Glomerular endothelial cell (primary cell): ENCODE measurements at regions not wholly inside any gene's neighbourhood (a gene's known extent, or its start where the extent isn't known, plus 50 kb on each side); places are given as distances from the start of the nearest gene placed in this dataset.

Experiments used
- DNase-seq: peaks from one replicate; pipeline ENCODE4 v3.0.0-alpha.2; 2011; ENCODE audit warnings: low read depth, low spot score; ENCODE audit errors: extremely low read depth

DNA sequence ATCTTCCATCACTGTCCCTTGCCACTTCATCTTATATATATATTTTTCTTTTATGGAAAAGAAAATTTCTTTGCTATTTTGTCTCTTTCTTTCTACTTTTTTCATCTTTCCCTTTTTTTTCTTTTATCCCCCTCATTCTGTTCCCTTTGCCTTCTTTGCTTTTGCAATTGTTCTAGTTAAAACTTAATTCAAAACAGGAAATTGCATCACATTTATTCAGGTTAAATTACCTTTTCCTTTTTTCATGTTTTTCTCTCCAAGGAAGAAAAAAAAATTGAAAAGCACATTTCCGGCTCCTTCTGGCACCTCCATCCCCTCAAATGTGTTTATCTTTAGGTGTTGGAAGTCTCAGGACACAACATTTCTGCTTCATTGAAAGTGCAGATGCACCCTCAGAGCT, 176.9 kb downstream of the FGF1 start:
- DNase-seq, result no peak

- no peak for DNase-seq
These were observed 177.3 kb downstream of the FGF1 start for GRCh38 chr5:142508591-142508990.

GRCh38 chr5:142507531-142508372, 178.1 kb downstream of the FGF1 start:
- DNase-seq, result no peak

DNA sequence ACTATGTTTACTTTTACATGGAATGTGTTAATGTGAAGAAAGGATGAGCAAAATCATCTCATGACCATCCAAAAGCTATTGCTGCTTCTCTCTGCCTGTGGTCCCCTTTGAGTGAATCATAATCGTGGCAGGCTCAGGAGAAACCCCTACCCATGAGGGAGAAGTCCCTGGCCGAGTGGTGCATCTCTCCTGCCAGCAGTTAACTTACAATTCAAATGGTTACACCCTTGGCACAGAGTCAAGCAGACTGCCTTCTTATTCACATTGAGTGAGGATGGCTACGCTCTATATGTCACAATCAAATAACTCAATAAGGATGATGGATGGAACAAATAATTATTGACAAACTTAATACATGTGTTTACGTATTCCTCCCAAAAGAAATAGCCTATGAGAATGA, 179.1 kb downstream of the FGF1 start:
- no peak for DNase-seq

GRCh38 chr5:142506046-142506445, 179.8 kb downstream of the FGF1 start:
- no peak for DNase-seq

DNA sequence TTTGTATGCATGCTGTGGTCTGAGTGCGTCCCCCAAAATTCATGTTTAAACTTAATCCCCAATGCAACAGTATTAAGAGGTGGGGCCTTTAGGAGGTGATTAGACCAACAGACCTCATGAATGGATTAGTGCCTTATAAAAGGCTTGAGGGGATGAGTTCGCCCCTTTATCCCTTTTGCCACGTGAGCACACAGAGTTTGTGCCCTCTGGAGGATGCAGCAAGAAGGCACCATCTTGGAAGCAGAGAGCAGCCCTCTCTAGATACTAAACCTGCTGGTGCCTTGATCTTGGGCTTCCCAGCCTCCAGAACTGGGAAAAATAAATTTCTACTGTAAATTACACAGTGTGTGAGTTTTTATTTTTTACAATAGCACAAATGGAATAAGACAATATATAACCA, 177.1 kb upstream of the SPRY4 start:
- DNase-seq, result no peak

DNA sequence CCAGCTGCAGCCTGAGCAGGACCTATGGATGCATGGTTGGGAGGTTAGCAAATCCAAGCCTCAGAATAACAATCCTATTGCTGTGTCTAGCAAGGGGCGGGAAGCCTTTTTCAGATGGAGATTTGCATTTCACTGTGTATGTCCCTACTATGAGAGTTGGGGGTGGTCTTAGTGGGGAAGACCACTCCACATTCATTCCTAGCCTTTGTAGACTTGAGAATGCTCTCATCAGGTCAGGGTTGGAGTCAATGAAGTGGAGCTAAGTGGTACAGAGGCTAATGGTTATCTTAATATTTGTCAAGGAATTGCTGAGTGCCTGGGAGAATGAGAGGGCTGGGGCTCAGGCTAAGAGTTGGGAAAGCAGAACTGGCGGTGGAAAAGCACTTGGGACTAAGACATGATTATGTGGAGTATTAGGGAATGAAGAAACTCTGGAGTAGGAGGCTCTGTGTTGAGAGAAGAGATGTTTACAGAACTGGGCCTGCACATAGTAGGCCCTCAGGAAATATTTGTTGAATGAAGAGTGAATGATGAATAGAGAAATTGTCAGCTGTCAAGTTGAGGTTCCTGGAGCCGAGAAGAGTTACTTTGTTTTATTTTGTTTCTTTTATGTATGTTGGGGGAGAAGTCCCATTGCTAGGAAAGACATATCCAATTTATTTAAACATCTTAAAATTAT, 175.5 kb upstream of the SPRY4 start:
- DNase-seq, result no peak

DNA sequence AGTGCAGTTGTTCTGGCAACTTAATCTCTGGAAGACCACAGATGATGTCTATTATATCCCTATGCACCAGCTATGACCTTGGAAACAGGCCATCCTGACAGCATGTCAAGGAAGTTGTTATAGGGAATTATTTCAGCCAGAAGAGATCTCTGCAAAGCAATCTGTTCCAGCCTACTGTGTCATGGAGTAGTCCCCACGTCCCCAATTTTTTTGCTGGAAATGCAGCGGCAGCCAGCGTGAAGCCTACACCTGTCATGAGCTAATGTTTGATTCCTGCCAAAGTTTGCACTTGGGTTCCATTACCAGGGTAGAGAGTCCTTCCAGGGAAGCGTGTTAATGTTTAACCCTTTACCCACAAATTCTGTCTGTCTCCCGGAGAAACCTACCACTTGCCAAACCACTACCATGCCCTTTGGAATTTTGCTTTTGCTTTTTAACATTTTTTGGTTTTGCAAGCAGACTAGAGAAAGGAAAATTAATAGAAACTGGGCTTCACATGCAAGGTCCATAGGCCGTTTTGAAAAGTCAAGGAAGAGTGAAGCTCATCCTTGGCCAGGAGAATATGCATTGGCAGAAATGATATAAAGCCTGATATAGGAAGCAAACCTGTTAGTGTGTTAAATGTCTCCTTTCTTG, 174.9 kb upstream of the SPRY4 start:
- no peak for DNase-seq

DNA sequence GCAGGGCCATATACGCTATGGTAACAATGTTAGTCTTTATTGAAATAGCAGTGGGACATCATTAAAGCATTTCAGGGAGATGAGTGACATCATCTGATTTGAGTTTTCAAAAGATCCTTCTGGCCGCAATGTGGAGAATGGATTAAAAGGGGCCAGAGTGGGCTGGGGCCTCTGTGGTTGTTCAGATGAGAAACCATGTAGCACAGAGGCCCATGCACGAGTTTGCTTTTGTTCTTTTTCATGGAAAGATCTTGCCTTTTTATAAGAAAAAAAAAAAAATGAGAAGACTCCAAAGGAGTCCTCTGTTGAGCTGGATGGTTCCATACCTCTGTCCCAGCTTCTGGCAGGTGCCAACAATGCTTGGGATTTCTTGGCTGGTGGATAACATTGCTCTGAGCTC, 173.5 kb upstream of the SPRY4 start:
- DNase-seq, result no peak

DNA sequence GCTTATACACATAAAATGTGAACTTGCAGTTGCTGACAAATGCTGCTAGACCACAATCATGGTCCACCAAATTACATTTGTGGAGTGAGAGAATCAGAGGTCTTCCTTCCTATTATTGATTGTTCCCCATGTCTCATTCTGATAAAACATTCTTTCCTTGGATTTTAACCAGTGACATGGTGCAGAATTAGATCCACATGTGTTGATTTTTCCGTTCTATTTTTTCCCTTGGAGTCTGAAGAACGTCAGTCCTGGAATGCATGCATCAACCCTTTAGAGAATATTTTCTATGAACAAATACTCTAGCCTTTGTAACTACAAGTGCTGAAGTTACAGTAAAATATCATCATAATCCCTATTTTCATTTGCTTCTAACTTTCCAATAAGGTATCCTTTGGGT, 170.7 kb upstream of the SPRY4 start:
- DNase-seq, result no peak

DNA sequence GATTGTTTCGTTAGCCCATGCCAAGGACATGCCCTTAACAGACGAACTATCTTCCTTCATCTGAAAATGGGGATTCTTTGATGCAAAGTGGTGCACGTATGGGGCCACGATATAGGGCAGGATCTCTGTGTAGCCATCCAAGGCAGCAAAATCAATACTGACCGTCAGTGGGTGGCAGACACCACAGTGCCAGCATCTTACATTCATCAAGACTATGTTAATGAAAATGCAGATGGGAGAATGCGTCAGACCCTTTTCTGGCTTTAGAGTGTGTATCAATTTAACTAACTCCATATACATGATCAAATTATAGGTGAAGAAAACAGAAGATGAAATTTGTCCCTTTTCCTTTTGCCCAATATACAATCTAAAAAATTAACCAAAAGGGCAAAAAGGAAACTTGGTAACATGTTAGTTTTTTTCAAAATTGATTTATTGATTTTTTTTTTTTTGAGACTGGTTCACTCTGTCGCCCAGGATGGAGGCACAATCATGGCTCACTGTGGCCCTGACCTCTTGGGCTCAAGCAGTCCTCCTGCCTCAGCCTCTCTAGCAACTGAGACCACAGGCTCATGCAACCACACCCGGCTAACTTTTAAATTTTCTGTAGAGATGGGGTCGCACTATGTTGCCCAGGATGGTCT, 169.2 kb upstream of the SPRY4 start:
- DNase-seq, result no peak

DNA sequence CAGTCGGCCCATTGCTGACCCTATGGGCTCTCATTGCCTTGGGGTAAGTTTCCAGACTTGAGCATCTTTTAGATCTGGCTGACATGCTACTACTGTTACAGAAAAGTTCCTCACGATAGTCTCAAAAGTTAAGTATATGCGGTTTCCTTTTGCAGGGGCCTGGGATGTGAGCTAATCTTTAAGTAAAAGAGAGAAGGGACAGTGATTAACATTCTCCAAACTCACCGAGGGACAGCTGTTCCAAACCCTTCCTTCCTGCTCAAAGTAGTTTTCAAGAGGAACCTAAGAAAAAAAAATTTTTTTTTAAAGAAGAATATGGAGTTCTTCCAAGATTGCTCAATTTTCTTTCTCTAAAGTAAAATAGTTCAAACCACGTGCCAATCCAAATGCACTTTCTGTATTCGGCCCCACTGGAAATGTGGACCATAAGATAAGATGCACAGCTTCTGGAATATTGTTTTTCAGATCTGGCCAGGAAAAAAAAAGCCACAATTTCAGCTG, 168.0 kb upstream of the SPRY4 start:
- DNase-seq, result no peak

DNA sequence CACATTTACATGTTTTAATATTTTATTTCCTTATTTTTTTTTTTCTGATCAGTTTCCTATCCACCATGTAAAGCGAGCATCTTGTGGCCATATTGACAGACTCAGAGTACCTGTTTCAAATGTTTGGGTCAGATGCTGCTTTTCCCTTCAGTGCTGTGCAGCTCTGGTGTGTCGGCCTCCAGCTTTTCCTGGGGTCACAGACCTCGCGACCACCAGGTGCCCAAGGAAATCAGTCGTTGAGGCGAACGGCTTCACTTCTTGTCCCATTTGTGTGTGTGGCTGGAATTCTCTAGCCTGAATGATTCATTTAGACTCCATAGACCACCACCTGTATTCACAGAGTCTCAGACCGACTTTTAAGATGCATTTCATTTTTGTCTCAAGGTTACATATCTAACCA, 166.9 kb upstream of the SPRY4 start:
- no peak for DNase-seq

- no peak for DNase-seq
These were observed 166.4 kb upstream of the SPRY4 start for GRCh38 chr5:142491270-142491669.

DNA sequence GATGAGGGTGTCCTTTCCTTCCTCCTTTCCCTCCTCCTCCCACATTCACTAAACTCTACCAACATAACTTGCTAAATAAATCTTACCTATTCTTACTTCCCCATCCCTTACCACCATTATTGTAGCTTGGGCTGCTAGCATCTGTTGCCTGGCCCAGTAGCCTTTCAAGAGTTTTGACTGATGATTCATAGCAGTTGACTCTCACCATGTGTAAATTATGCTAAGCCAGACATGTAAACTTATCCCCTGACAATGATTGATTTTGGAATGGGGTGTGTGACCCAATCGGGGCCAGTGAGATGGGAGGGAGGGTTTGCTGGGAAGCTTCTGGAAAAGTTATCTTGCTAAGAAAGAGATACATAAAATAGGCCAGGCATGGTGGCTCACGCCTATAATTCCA, 161.8 kb upstream of the SPRY4 start:
- DNase-seq, result no peak

DNA sequence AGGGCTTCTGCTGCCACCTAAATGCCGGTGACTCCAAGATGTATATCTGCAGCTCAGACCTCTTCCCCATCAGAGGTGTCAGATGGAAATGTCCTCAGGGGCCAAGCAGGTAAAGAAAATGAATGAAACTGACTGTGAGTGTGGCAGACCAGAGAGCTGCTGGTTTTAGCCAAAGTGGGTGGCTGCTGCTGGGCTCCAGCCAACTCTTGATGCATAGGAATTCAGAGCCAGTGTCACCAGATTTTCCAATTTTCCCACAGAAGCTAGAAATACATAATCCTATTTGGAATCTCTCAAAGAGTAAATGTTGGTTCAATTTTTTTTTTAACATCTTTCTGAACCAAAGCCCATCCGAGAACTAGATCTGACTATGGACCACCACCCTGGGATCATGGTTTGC, 161.2 kb upstream of the SPRY4 start:
- no peak for DNase-seq

DNA sequence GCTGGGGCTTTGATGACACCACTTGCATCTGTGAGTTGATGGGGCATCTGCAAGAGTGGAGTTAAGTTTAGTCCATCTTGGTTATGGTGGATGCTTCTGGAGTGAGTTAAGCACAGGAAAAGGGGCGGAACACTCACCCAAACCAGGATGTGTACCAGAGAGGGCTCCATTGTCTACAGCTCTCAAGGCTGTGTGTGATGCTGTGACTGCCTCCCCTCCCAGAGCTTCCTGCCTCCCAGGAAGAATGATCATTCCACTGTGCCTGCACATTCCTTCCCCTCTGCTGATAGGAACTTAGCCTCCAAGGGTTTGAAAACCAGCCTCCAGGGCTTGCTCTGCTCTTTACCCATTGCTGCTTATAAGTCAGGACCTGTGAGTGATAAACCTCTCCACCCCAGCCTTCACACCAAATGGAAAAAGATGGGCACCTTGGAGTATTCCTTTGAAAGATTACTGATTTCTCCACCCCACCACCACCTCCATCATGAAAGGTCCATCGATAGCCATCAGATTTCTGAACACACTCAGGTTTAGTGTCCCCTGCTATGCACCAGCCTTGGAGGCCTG, 160.1 kb upstream of the SPRY4 start:
- DNase-seq, result no peak

- no peak for DNase-seq
These were observed 157.4 kb upstream of the SPRY4 start for GRCh38 chr5:142482207-142482606.

GRCh38 chr5:142481410-142481809, 156.6 kb upstream of the SPRY4 start:
- DNase-seq, result no peak

- no peak for DNase-seq
These were observed 155.2 kb upstream of the SPRY4 start for GRCh38 chr5:142479854-142480519.
